SK-N-SH treated with all-trans-retinoic acid at 6 μM for 48 hours (cell line): ENCODE measurements at regions not wholly inside any gene's neighbourhood (a gene's known extent, or its start where the extent isn't known, plus 50 kb on each side); places are given as distances from the start of the nearest gene placed in this dataset.

ENCODE experiments used
- ATAC-seq: fragments of 200-7000 bp; cut with Tn5 transposase; 3 replicates; pipeline ENCODE4 v1.9.1; 2020; ENCODE audit warnings: mild to moderate bottlenecking, moderate library complexity
- BACH2 ChIP-seq: fragments of 250-450 bp; sonication (Bioruptor Pico); IDR thresholded peaks from 2 replicates; pipeline ENCODE4 v1.9.0; 2021; ENCODE audit warnings: mild to moderate bottlenecking, borderline replicate concordance
- CSDC2 ChIP-seq: fragments of 250-450 bp; sonication (Bioruptor Pico); IDR thresholded peaks from 2 replicates; pipeline ENCODE4 v1.5.0; 2020; ENCODE audit warnings: mild to moderate bottlenecking, moderate library complexity
- ESRRG ChIP-seq: fragments of 250-450 bp; sonication (Bioruptor Pico); IDR thresholded peaks from 2 replicates; pipeline ENCODE4 v1.6.1; 2021; ENCODE audit warnings: mild to moderate bottlenecking
- ISL1 ChIP-seq: fragments of 250-450 bp; sonication (Bioruptor Pico); IDR thresholded peaks from 2 replicates; pipeline ENCODE4 v2.1.2; 2022; ENCODE audit warnings: mild to moderate bottlenecking, moderate library complexity
- OSR1 ChIP-seq: fragments of 250-450 bp; sonication (Bioruptor Pico); IDR thresholded peaks from 2 replicates; pipeline ENCODE4 v1.8.0; 2022; ENCODE audit warnings: moderate library complexity, mild to moderate bottlenecking, inconsistent platforms
- PPARA ChIP-seq: fragments of 250-450 bp; sonication (Bioruptor Pico); IDR thresholded peaks from 2 replicates; pipeline ENCODE4 v1.5.0; 2020; ENCODE audit warnings: mild to moderate bottlenecking, borderline replicate concordance
- RARB ChIP-seq: fragments of 250-450 bp; sonication (Bioruptor Pico); IDR thresholded peaks from 2 replicates; pipeline ENCODE4 v1.8.0; 2021; ENCODE audit warnings: mild to moderate bottlenecking, moderate library complexity
- TCF4 ChIP-seq: fragments of 250-450 bp; sonication (Bioruptor Pico); IDR thresholded peaks from 2 replicates; pipeline ENCODE4 v1.8.0; 2021; ENCODE audit warnings: mild to moderate bottlenecking, moderate library complexity, borderline replicate concordance
- TOX ChIP-seq: fragments of 250-450 bp; sonication (Bioruptor Pico); IDR thresholded peaks from 2 replicates; pipeline ENCODE4 v1.8.0; 2021; ENCODE audit warnings: mild to moderate bottlenecking, moderate library complexity, borderline replicate concordance
- TSHZ2 ChIP-seq: fragments of 250-450 bp; sonication (Bioruptor Pico); IDR thresholded peaks from 2 replicates; pipeline ENCODE4 v1.5.0; 2020; ENCODE audit warnings: mild to moderate bottlenecking, moderate library complexity
- ZC3H10 ChIP-seq: fragments of 250-450 bp; sonication (Bioruptor Pico); IDR thresholded peaks from 2 replicates; pipeline ENCODE4 v1.5.1; 2021; ENCODE audit warnings: mild to moderate bottlenecking, moderate library complexity
- ZFP3 ChIP-seq: fragments of 250-450 bp; sonication (Bioruptor Pico); IDR thresholded peaks from 2 replicates; pipeline ENCODE4 v1.5.0; 2020; ENCODE audit warnings: mild to moderate bottlenecking, moderate library complexity
- ZFP30 ChIP-seq: fragments of 450-650 bp; formaldehyde crosslinking; IDR thresholded peaks from 2 replicates; pipeline ENCODE4 v1.5.0; 2022; ENCODE audit warnings: mild to moderate bottlenecking, moderate library complexity
- ZNF565 ChIP-seq: fragments of 450-650 bp; formaldehyde crosslinking; conservative IDR thresholded peaks from 2 replicates; pipeline ENCODE4 v1.5.0; 2020; ENCODE audit warnings: low read depth, mild to moderate bottlenecking, moderate library complexity
- ZNF70 ChIP-seq: fragments of 450-650 bp; formaldehyde crosslinking; IDR thresholded peaks from 2 replicates; pipeline ENCODE4 v1.5.0; 2020; ENCODE audit warnings: mild to moderate bottlenecking, moderate library complexity
- ZNF8 ChIP-seq: fragments of 450-650 bp; formaldehyde crosslinking; IDR thresholded peaks from 2 replicates; pipeline ENCODE4 v1.5.0; 2020; ENCODE audit warnings: mild to moderate bottlenecking, moderate library complexity
- TF ChIP-seq, protein P1 (sequence below): fragments of 250-450 bp; sonication (Bioruptor Pico); IDR thresholded peaks from 2 replicates; pipeline ENCODE4 v1.8.0; 2020; ENCODE audit warnings: mild to moderate bottlenecking, moderate library complexity, borderline replicate concordance
- TF ChIP-seq, protein P2 (sequence below): fragments of 250-450 bp; sonication (Bioruptor Pico); IDR thresholded peaks from 2 replicates; pipeline ENCODE4 v1.5.1; 2020; ENCODE audit warnings: low read depth, mild to moderate bottlenecking, moderate library complexity
- TF ChIP-seq, protein P3 (sequence below): fragments of 250-450 bp; sonication (Bioruptor Pico); IDR thresholded peaks from 2 replicates; pipeline ENCODE4 v1.5.1; 2021; ENCODE audit warnings: mild to moderate bottlenecking, moderate library complexity

DNA sequence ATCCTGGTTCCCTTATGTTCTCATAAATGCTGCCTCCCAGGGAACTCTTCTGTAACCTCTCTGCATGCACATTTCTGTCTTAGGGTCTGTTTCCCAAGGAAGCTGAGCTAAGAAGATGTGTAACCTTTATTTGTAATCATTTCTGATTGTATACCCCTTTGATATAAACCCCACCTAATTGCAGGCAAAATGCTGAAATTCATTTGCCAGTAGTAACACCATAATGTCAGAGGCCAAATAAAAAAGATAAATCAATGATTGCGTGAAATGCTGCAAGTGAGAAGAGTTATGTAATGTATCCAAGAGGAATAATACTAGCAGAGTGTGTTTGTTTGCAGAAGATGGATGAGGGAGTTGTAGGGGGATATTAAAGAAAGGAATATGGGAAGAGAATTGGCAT, 822.6 kb upstream of the GRAMD2B start:
- no peak for ATAC-seq
- TF ChIP-seq ZNF70 (CRISPR knock-in tag) = no peak
- TF ChIP-seq ZFP30 = no peak
- no peak for TF ChIP-seq ZC3H10 (CRISPR knock-in tag)
- TF ChIP-seq ZFP3 (CRISPR knock-in tag) = no peak
- TF ChIP-seq PPARA (CRISPR knock-in tag) = no peak
- TF ChIP-seq TCF4 (CRISPR knock-in tag) = no peak

- TF ChIP-seq ESRRG (CRISPR knock-in tag) = no peak
- no peak for TF ChIP-seq ZNF70 (CRISPR knock-in tag)
- no peak for TF ChIP-seq BACH2 (CRISPR knock-in tag)
- TF ChIP-seq CSDC2 (CRISPR knock-in tag) = no peak
- TF ChIP-seq RARB (CRISPR knock-in tag) = no peak
- TF ChIP-seq, protein P1, sequence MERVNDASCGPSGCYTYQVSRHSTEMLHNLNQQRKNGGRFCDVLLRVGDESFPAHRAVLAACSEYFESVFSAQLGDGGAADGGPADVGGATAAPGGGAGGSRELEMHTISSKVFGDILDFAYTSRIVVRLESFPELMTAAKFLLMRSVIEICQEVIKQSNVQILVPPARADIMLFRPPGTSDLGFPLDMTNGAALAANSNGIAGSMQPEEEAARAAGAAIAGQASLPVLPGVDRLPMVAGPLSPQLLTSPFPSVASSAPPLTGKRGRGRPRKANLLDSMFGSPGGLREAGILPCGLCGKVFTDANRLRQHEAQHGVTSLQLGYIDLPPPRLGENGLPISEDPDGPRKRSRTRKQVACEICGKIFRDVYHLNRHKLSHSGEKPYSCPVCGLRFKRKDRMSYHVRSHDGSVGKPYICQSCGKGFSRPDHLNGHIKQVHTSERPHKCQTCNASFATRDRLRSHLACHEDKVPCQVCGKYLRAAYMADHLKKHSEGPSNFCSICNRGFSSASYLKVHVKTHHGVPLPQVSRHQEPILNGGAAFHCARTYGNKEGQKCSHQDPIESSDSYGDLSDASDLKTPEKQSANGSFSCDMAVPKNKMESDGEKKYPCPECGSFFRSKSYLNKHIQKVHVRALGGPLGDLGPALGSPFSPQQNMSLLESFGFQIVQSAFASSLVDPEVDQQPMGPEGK = no peak
- no peak for TF ChIP-seq ZNF8 (CRISPR knock-in tag)
- no peak for TF ChIP-seq ISL1 (CRISPR knock-in tag)
- TF ChIP-seq ZFP3 (CRISPR knock-in tag) = no peak
- no peak for TF ChIP-seq TCF4 (CRISPR knock-in tag)
- no peak for TF ChIP-seq TOX
- TF ChIP-seq TSHZ2 = no peak
- TF ChIP-seq, protein P2, sequence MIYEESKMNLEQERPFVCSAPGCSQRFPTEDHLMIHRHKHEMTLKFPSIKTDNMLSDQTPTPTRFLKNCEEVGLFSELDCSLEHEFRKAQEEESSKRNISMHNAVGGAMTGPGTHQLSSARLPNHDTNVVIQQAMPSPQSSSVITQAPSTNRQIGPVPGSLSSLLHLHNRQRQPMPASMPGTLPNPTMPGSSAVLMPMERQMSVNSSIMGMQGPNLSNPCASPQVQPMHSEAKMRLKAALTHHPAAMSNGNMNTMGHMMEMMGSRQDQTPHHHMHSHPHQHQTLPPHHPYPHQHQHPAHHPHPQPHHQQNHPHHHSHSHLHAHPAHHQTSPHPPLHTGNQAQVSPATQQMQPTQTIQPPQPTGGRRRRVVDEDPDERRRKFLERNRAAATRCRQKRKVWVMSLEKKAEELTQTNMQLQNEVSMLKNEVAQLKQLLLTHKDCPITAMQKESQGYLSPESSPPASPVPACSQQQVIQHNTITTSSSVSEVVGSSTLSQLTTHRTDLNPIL (CRISPR knock-in tag) = no peak
- TF ChIP-seq, protein P3, sequence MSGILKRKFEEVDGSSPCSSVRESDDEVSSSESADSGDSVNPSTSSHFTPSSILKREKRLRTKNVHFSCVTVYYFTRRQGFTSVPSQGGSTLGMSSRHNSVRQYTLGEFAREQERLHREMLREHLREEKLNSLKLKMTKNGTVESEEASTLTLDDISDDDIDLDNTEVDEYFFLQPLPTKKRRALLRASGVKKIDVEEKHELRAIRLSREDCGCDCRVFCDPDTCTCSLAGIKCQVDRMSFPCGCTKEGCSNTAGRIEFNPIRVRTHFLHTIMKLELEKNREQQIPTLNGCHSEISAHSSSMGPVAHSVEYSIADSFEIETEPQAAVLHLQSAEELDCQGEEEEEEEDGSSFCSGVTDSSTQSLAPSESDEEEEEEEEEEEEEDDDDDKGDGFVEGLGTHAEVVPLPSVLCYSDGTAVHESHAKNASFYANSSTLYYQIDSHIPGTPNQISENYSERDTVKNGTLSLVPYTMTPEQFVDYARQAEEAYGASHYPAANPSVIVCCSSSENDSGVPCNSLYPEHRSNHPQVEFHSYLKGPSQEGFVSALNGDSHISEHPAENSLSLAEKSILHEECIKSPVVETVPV (CRISPR knock-in tag) = no peak
- no peak for TF ChIP-seq ZNF565
- ATAC-seq = no peak
These were observed 821.0 kb upstream of the GRAMD2B start for GRCh38 chr5:125602184-125602583.

DNA sequence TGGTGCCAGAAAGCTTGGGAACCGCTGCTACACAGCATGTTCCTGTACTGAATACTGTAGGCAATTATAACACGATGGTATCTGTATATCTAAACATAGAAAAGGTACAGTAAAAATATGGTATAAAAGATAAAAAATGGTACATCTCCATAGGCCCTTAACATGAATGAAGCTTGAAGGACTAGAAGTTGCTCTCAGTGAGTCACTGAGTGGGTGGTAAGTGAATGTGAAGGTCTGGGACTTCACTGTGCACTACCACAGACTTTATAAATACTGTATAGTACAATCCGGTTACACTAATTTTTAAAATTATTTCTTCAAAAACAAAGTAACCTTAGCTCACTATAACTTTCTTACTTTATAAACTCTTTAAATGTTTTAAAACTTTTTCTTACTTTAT, 819.9 kb upstream of the GRAMD2B start:
- ATAC-seq = no peak
- TF ChIP-seq OSR1 (CRISPR knock-in tag) (no peak), ZC3H10 (CRISPR knock-in tag) (no peak), ZNF8 (CRISPR knock-in tag) (no peak), TCF4 (CRISPR knock-in tag) (no peak)
- TF ChIP-seq, protein P1 = no peak

DNA sequence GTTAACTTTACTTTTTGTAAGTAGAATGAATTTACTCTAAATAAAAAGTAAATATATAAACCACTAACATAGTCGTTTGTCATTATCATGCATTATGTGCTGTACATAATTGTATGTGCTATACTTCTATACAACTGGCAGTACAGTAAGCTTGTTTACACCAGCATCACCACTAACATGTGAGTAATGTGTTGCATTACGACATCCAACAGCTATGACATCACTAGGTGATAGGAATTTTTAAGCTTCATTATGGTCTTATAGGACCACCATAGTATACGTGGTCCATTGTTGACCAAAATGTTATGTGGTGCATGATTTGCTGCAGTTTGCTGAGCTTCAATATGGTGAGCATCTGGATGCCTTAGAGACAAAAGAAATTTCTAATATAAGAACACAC, 819.1 kb upstream of the GRAMD2B start:
- TF ChIP-seq ESRRG (CRISPR knock-in tag) (no peak), TSHZ2 (no peak)
- no peak for ATAC-seq
